HG03575 (cell line): ENCODE measurements at regions not wholly inside any gene's neighbourhood (a gene's known extent, or its start where the extent isn't known, plus 50 kb on each side); places are given as distances from the start of the nearest gene placed in this dataset.

ENCODE experiments used
- ATAC-seq: cut with Tn5 transposase; IDR thresholded peaks from one replicate; pipeline ENCODE4 v1.9.1; 2021; ENCODE audit not compliant: unreplicated experiment, insufficient number of reproducible peaks, low FRiP score; ENCODE audit errors: extremely low read depth

GRCh38 chr9:108631496-108632285, 224.1 kb downstream of the ACTL7B start:
- no peak for ATAC-seq

- no peak for ATAC-seq
These were observed 227.5 kb downstream of the ACTL7B start for GRCh38 chr9:108628316-108628715.

- ATAC-seq: no peak
These were observed 229.0 kb downstream of the ACTL7B start for GRCh38 chr9:108626743-108627142.

DNA sequence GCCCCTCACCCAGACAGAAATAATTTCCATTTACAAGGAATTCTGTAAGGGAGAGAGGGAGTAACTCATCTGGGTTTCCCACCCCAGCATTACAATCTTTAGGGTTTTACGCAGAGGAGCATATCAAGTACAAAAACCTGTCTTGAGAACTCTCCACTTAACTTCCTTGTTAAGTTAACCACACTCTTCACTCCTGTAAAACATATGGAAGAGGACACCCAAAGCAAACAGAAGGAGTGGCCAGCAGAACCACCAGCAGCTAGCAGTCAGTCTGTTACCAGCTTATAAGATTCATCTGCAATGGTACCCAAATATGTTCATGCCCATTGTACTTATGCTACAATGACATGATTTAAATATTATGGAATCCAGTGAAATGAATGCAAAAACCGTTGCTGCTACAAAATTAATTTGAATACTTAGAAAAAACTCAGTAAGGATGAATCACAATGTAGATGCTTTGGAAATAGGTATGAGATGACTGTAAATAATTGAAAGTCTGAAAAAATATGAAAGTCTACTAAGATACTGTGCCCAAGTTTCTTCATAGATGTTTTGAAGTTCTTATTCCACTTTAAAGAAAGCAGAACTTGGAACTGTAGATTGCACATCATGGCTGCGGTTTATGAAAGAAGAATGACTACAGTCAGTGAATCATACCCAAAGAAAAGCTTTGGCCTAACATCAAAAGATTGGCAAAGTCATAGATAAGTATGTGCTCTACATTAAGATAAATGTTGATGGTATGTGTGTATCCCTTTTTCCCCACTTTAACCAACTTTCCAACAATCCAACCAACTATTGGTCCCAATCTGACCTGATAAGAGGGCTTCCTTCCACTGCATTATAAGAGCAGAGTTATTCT, 233.6 kb downstream of the ACTL7B start:
- ATAC-seq: no peak

DNA sequence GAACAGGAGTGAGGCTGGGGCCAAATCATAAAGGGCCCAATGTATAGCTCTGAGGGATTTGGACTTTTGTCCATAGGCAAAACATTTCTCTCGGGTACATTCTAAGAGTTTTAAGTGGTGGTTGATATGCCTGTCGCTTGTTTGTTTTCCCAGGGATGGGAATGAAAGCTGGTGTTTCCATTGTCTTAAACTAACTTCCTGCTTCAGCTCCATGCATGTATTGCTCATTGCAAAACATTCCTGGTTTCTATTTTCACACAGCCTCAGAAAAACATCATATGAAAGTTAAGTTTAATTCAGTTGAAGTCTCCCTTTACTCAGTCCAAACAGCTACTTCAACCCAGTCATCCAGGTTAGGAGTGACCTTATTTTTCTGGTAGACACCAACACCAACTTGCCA, 235.0 kb downstream of the ACTL7B start:
- ATAC-seq: no peak

GRCh38 chr9:108618906-108619550, 236.8 kb downstream of the ACTL7B start:
- no peak for ATAC-seq

DNA sequence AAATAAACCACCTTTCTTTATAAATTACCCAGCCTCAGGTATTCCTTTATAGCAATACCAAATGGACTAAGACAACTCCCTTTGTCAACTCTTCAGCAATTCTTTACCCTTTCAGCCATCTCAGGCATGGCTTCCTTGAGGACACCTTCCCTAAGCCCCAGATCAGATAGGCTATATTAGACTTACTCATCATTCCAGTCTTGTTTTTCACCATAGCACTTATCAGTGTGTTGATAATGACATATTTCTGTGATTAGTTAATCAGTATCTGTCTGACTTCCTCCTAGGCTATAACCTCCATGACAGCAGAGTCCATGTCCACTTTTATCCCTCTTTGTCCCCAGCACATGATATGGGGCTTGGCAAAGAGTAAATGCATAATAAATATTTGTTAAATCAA, 238.1 kb downstream of the ACTL7B start:
- ATAC-seq: no peak

DNA sequence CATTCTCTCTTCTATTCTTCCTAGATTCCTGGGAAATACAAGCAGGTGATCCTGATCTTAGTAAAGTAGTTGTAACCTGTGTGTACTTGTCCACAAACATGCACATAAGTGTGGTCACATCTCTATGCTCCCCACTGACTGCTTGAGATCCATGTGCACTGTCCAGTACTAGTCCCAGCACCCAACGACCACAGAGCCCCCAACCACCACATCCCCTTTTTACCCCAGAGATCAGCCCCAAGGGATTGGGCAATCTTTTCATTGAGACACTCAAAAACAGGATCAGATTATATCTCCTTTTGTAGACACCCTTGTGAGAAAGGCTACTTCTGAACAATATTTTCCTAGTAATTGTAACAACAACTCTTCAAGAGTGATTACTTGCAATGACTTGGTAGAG, 240.6 kb downstream of the ACTL7B start:
- ATAC-seq: no peak

- no peak for ATAC-seq
These were observed 243.3 kb downstream of the ACTL7B start for GRCh38 chr9:108612513-108612912.

DNA sequence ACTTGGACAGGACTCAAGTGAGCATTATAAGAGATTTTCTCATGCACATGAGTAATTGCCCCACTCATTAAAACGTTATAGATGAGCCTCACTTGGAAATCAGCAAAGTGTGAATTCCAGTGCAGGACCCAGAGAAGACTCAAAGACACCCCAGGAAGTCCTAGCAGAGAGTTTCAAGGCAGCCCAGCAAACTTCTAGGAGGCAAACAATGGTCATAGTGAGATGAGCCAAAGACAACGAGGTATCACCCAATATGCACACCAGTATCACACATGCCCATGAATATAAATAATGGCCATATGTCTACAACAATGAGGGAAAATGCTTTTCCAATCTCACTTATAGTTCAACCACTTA, 245.9 kb downstream of the ACTL7B start:
- ATAC-seq: no peak

- ATAC-seq: no peak
These were observed 246.4 kb downstream of the ACTL7B start for GRCh38 chr9:108609227-108609896.

DNA sequence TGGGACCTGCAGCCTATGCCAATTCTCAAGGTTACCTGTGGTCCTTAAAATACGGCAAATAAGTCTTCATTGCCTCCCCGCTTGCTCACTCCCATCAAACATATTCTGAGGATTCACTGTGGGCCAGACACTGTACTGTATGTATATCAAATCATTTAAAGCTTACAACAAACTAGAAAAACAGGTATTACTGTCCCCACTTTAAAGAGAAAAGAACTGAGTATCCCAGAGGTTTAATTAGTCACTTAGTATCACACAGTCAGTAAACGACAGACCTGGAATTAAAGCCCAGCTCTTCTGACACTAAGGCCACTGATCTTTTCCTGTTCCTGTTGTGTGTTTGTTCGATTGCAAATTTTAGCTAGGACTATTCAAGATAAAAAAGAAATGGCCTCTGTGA, 248.2 kb downstream of the ACTL7B start:
- ATAC-seq: no peak

DNA sequence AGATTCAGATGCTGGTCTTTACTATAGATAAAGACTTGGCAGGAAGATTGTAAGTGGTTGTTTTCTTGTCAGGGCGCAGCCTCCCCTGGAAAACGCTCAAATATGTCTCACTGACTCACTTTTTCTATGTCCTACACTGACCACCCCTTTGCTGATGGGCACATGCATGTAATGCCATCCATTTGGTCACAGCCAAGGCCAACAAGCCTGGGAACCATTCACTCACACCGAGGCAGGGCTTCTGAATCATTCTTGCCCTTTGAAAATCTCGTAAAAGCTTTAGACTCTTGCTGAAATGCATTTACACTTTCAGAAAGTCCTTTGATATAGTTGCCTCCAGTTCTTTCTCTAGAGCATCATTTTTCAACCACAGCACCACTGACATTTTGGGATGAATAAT, 249.4 kb downstream of the ACTL7B start:
- ATAC-seq: no peak

GRCh38 chr9:108603141-108603540, 252.6 kb downstream of the ACTL7B start:
- no peak for ATAC-seq

- ATAC-seq: no peak
These were observed 254.9 kb downstream of the ACTL7B start for GRCh38 chr9:108600896-108601295.

DNA sequence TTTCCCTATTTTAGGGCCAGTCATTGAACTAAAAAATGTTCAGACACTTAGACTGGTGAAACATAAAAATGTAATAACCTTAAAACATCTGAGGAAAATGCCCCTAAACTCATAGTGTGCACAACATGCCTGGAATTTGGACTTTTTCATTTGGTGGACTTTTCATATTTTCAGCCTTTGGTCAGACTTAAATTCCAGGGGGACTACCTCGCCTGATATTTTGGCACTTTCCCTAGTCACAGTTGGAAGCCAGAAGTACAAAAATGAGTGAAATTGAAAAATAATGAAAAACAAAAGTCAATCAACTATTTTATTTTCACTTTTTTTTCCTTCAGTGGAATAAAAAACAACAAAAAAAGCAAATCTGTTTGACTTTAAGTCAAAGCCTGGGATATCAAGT, 256.2 kb downstream of the ACTL7B start:
- ATAC-seq: no peak

- ATAC-seq: no peak
These were observed 264.7 kb downstream of the ACTL7B start for GRCh38 chr9:108591121-108591520.

- no peak for ATAC-seq
These were observed 267.5 kb downstream of the ACTL7B start for GRCh38 chr9:108588246-108588645.

GRCh38 chr9:108586471-108587139, 269.2 kb downstream of the ACTL7B start:
- ATAC-seq: no peak
